ENCODE measurements at regions not wholly inside any gene's neighbourhood (a gene's known extent, or its start where the extent isn't known, plus 50 kb on each side); places are given as distances from the start of the nearest gene placed in this dataset.

- Histone ChIP-seq H3K9me3 (no peaks in the 10 kb centered on the region), H3K4me1 (no peaks in the 10 kb centered on the region), H3K36me3 (ENCODE audit: control insufficient read depth, insufficient read depth, low read length) (no peaks in the 10 kb centered on the region), H3K27me3 (replicated peaks; ENCODE audit: control insufficient read depth, insufficient read depth, low read length) (no peaks in the 10 kb centered on the region), H3K4me3 (ENCODE audit: low read depth, low read length) (no peak overlapping the region)
- ChIA-PET CTCF (no interaction called here), POLR2A (no interaction called here)
- intact Hi-C loops (cut with micrococcal nuclease; ENCODE audit: unreplicated experiment) = no loop called here
- no peaks in the 10 kb centered on the region for H3K9me3 Mint-ChIP-seq (ENCODE audit: unreplicated experiment)
- DNase-seq = no peak
- H3K36me3 Mint-ChIP-seq (ENCODE audit: insufficient read depth, unreplicated experiment) = no peaks in the 10 kb centered on the region
- H3K27ac Mint-ChIP-seq (ENCODE audit: unreplicated experiment) = no peak overlapping the region
- TF ChIP-seq CTCF (IDR thresholded peaks at IDR 0.05; ENCODE audit: insufficient read depth in 1 of 2, low read depth in 1 of 2, low read length in 1 of 2, severe bottlenecking in 1 of 2, unreplicated experiment in 1 of 2) = no peak
- peaks cover 9% of the 10 kb centered on the region for H3K27me3 Mint-ChIP-seq (ENCODE audit: insufficient read depth, unreplicated experiment)
- no TSS peak for BruUV-seq (replicated peaks)
- no peaks in the 10 kb centered on the region for H3K4me1 Mint-ChIP-seq (ENCODE audit: low read depth, unreplicated experiment)
- no peak overlapping the region for H3K4me3 Mint-ChIP-seq (ENCODE audit: unreplicated experiment)
Observed at GRCh38 chr2:7405861-7406715, 488.9 kb downstream of the RNF144A start.

- intact Hi-C loops (cut with micrococcal nuclease; ENCODE audit: unreplicated experiment) = no loop called here
- Mint-ChIP-seq H3K27me3 (ENCODE audit: insufficient read depth, unreplicated experiment) (peaks cover 9% of the 10 kb centered on the region), H3K9me3 (ENCODE audit: unreplicated experiment) (no peaks in the 10 kb centered on the region), H3K4me3 (ENCODE audit: unreplicated experiment) (no peak overlapping the region), H3K27ac (ENCODE audit: unreplicated experiment) (no peak overlapping the region), H3K4me1 (ENCODE audit: low read depth, unreplicated experiment) (no peaks in the 10 kb centered on the region), H3K36me3 (ENCODE audit: insufficient read depth, unreplicated experiment) (no peaks in the 10 kb centered on the region)
- CTCF ChIA-PET = no interaction called here
- Histone ChIP-seq H3K36me3 (ENCODE audit: control insufficient read depth, insufficient read depth, low read length) (no peaks in the 10 kb centered on the region), H3K9me3 (no peaks in the 10 kb centered on the region), H3K27me3 (replicated peaks; ENCODE audit: control insufficient read depth, insufficient read depth, low read length) (no peaks in the 10 kb centered on the region), H3K4me3 (ENCODE audit: low read depth, low read length) (no peak overlapping the region), H3K4me1 (no peaks in the 10 kb centered on the region)
- DNase-seq = no peak
- no TSS peak for BruUV-seq (replicated peaks)
- POLR2A ChIA-PET = no interaction called here
- TF ChIP-seq CTCF (IDR thresholded peaks at IDR 0.05; ENCODE audit: insufficient read depth in 1 of 2, low read depth in 1 of 2, low read length in 1 of 2, severe bottlenecking in 1 of 2, unreplicated experiment in 1 of 2) = no peak
Observed at GRCh38 chr2:7407001-7407400, 489.8 kb downstream of the RNF144A start.

GRCh38 chr2:7407906-7408680 lies 490.9 kb downstream of the RNF144A start:
- Histone ChIP-seq H3K36me3 (ENCODE audit: control insufficient read depth, insufficient read depth, low read length) (no peaks in the 10 kb centered on the region), H3K9me3 (no peaks in the 10 kb centered on the region), H3K4me3 (ENCODE audit: low read depth, low read length) (no peak overlapping the region), H3K4me1 (no peaks in the 10 kb centered on the region), H3K27me3 (replicated peaks; ENCODE audit: control insufficient read depth, insufficient read depth, low read length) (no peaks in the 10 kb centered on the region)
- no peak for TF ChIP-seq CTCF (IDR thresholded peaks at IDR 0.05; ENCODE audit: insufficient read depth in 1 of 2, low read depth in 1 of 2, low read length in 1 of 2, severe bottlenecking in 1 of 2, unreplicated experiment in 1 of 2)
- peaks cover 5% of the 10 kb centered on the region for H3K27me3 Mint-ChIP-seq (ENCODE audit: insufficient read depth, unreplicated experiment)
- H3K36me3 Mint-ChIP-seq (ENCODE audit: insufficient read depth, unreplicated experiment) = no peaks in the 10 kb centered on the region
- BruUV-seq (replicated peaks) = no TSS peak
- no peak for DNase-seq
- POLR2A ChIA-PET = no interaction called here
- intact Hi-C loops (cut with micrococcal nuclease; ENCODE audit: unreplicated experiment) = no loop called here
- CTCF ChIA-PET = no interaction called here
- no peak overlapping the region for H3K4me3 Mint-ChIP-seq (ENCODE audit: unreplicated experiment)
- H3K27ac Mint-ChIP-seq (ENCODE audit: unreplicated experiment) = no peak overlapping the region
- no peaks in the 10 kb centered on the region for H3K9me3 Mint-ChIP-seq (ENCODE audit: unreplicated experiment)
- no peaks in the 10 kb centered on the region for H3K4me1 Mint-ChIP-seq (ENCODE audit: low read depth, unreplicated experiment)

Data from Caco-2 (cell line).